Left ventricle myocardium superior (tissue), 1 donor: ENCODE measurements at regions not wholly inside any gene's neighbourhood (a gene's known extent, or its start where the extent isn't known, plus 50 kb on each side); places are given as distances from the start of the nearest gene placed in this dataset.

Experiments used
- ATAC-seq: fragments of 200-7000 bp; cut with Tn5 transposase; one replicate; pipeline ENCODE4 v1.9.1; 2020; ENCODE audit warnings: mild to moderate bottlenecking, moderate library complexity
- DNase-seq: peaks from one replicate; pipeline ENCODE4 v3.0.0-alpha.2; 2020
- intact Hi-C: fragments of 100-400 bp; cut with micrococcal nuclease; formaldehyde crosslinking; loops from one replicate; pipeline ENCODE4 v1.11.0; 2022
- donor health status: DM: no; HTN: yes; CAD: no; lungs with severe emphysema.

GRCh38 chr6:160940197-160940596 is 51.4 kb upstream of the MAP3K4 start:
- ATAC-seq (no peak), DNase-seq (no peak)
- intact Hi-C loops: no loop called here
